H1 (cell line): ENCODE measurements at regions not wholly inside any gene's neighbourhood (a gene's known extent, or its start where the extent isn't known, plus 50 kb on each side); places are given as distances from the start of the nearest gene placed in this dataset.

Experiments
- CTCF ChIA-PET: fragments of 300-600 bp; sonication (Branson Sonifier 250); formaldehyde crosslinking; loops from one replicate; lab custom pipeline; 2021; ENCODE audit not compliant: partially characterized antibody; lab: Charles Lee
- POLR2A ChIA-PET: fragments of 300-600 bp; sonication (Branson Sonifier 250); formaldehyde crosslinking; loops from one replicate; lab custom pipeline; 2021; ENCODE audit warnings: inconsistent platforms; ENCODE audit not compliant: partially characterized antibody; lab: Charles Lee
- DNase-seq, 2 experiments: peaks; one replicate each; pipeline versions ENCODE4 v3.0.0 to v3.0.0-alpha.2; 2010 to 2022; ENCODE audit warnings: low spot score in 2 of 2, low read depth in 1 of 2, mixed read lengths in 1 of 2
- FAIRE-seq: peaks from 2 replicates; lab custom pipeline; 2011; peaks lifted over from hg19 to GRCh38; lab: Jason Lieb, UNC
- H2AFZ ChIP-seq: 2 replicates; pipeline ENCODE4 v1.8.1; 2012; ENCODE audit warnings: low read length, inconsistent platforms
- H2AK5ac ChIP-seq: 2 replicates; pipeline ENCODE4 v1.6.1; 2013; ENCODE audit warnings: low read depth, low read length
- H2BK120ac ChIP-seq: replicated peaks from 2 replicates; pipeline ENCODE3; 2013; ENCODE audit warnings: low read depth, low read length, inconsistent platforms
- H2BK12ac ChIP-seq: 2 replicates; pipeline ENCODE4 v1.6.1; 2013; ENCODE audit warnings: low read depth, low read length
- H2BK15ac ChIP-seq: 2 replicates; pipeline ENCODE4 v1.6.1; 2013; ENCODE audit warnings: low read length
- H2BK20ac ChIP-seq: 2 replicates; pipeline ENCODE4 v1.6.1; 2013; ENCODE audit warnings: low read length
- H2BK5ac ChIP-seq: 2 replicates; pipeline ENCODE4 v1.6.1; 2013; ENCODE audit warnings: low read depth, low read length
- H3K14ac ChIP-seq: 2 replicates; pipeline ENCODE4 v1.6.1; 2013; ENCODE audit warnings: inconsistent platforms; ENCODE audit not compliant: insufficient read length
- H3K18ac ChIP-seq: 2 replicates; pipeline ENCODE4 v1.6.1; 2013; ENCODE audit warnings: low read length; ENCODE audit errors: extremely low read depth
- H3K23ac ChIP-seq: 2 replicates; pipeline ENCODE4 v1.6.1; 2013; ENCODE audit warnings: inconsistent platforms; ENCODE audit not compliant: insufficient read length
- H3K23me2 ChIP-seq: 2 replicates; pipeline ENCODE4 v1.6.1; 2013; ENCODE audit warnings: low read depth, low read length
- H3K27ac ChIP-seq: 2 replicates; pipeline ENCODE4 v1.6.1; 2011; ENCODE audit warnings: low read depth, low read length, inconsistent platforms
- H3K27me3 ChIP-seq, 4 experiments: replicated peaks in 1 of 4; 1 replicate in 1 of 4; 2 replicates in 3 of 4; pipeline versions ENCODE4 v1.6.1 to v1.8.1; 2011 to 2013; ENCODE audit warnings: low read length in 3 of 4, mild to moderate bottlenecking in 3 of 4, inconsistent platforms in 2 of 4, mixed read lengths in 2 of 4, moderate library complexity in 1 of 4; ENCODE audit not compliant: control insufficient read depth in 3 of 4, insufficient read depth in 3 of 4; ENCODE audit errors: extremely low read depth in 1 of 4
- H3K36me3 ChIP-seq, 4 experiments: 2 replicates each; pipeline versions ENCODE4 v1.6.1 to v1.8.1; 2011 to 2013; ENCODE audit warnings: mild to moderate bottlenecking in 4 of 4, low read length in 3 of 4, moderate library complexity in 2 of 4, control low read depth in 1 of 4, inconsistent platforms in 1 of 4; ENCODE audit not compliant: insufficient read depth in 4 of 4, control insufficient read depth in 2 of 4
- H3K4ac ChIP-seq: replicated peaks from 2 replicates; pipeline ENCODE3; 2013; ENCODE audit warnings: low read length, low read depth, mixed read lengths, inconsistent platforms; ENCODE audit not compliant: insufficient read length
- H3K4me1 ChIP-seq, 4 experiments: replicated peaks in 1 of 4; 1 replicate in 1 of 4; 2 replicates in 3 of 4; pipeline versions ENCODE4 v1.6.1 to v1.8.1; 2011 to 2013; ENCODE audit warnings: low read length in 3 of 4, inconsistent platforms in 2 of 4, mixed read lengths in 1 of 4; ENCODE audit not compliant: insufficient read depth in 4 of 4, control insufficient read depth in 3 of 4
- H3K4me2 ChIP-seq, 2 experiments: 2 replicates each; pipeline versions ENCODE4 v1.6.1 to v1.8.1; 2011 to 2013; ENCODE audit warnings: low read depth in 2 of 2, low read length in 2 of 2, control low read depth in 1 of 2, inconsistent platforms in 1 of 2, mild to moderate bottlenecking in 1 of 2; ENCODE audit not compliant: insufficient read depth in 1 of 2
- H3K4me3 ChIP-seq, 4 experiments: fragments of 200-600, 300-600 bp in 1 of 4; sonication (generic), shearing (Covaris generic), sonication (Bioruptor Twin) in 1 of 4; 2 replicates each; pipeline versions ENCODE4 v1.5.1 to v1.8.1; 2011 to 2016; ENCODE audit warnings: low read length in 4 of 4, low read depth in 3 of 4, control low read depth in 2 of 4, inconsistent platforms in 2 of 4, mild to moderate bottlenecking in 2 of 4, mixed read lengths in 1 of 4, moderate library complexity in 1 of 4; ENCODE audit not compliant: insufficient read depth in 2 of 4; ENCODE audit errors: extremely low read depth in 1 of 4
- H3K56ac ChIP-seq: replicated peaks from 2 replicates; pipeline ENCODE3; 2013; ENCODE audit warnings: low read depth, mild to moderate bottlenecking, mixed read lengths, low read length, inconsistent platforms; ENCODE audit not compliant: insufficient read length
- H3K79me1 ChIP-seq: 2 replicates; pipeline ENCODE4 v1.6.1; 2013; ENCODE audit warnings: low read depth, low read length, control low read depth
- H3K79me2 ChIP-seq, 2 experiments: 2 replicates each; pipeline versions ENCODE4 v1.6.1 to v1.8.1; 2012 to 2013; ENCODE audit warnings: low read length in 2 of 2, mild to moderate bottlenecking in 2 of 2, inconsistent platforms in 1 of 2; ENCODE audit not compliant: insufficient read depth in 2 of 2, control insufficient read depth in 1 of 2
- H3K9ac ChIP-seq, 4 experiments: replicated peaks in 1 of 4; 1 replicate in 1 of 4; 2 replicates in 3 of 4; pipeline versions ENCODE4 v1.6.1 to v1.8.1; 2011 to 2013; ENCODE audit warnings: low read depth in 3 of 4, low read length in 3 of 4, control low read depth in 2 of 4, mild to moderate bottlenecking in 2 of 4, moderate library complexity in 2 of 4, inconsistent platforms in 1 of 4; ENCODE audit errors: extremely low read depth in 1 of 4
- H3K9me3 ChIP-seq, 2 experiments: 2 replicates each; pipeline versions ENCODE4 v1.6.1 to v1.8.1; 2012 to 2013; ENCODE audit warnings: mild to moderate bottlenecking in 2 of 2, moderate library complexity in 2 of 2, control low read depth in 1 of 2, inconsistent platforms in 1 of 2, low read depth in 1 of 2, low read length in 1 of 2, mixed read lengths in 1 of 2; ENCODE audit not compliant: insufficient read depth in 2 of 2
- H4K20me1 ChIP-seq, 2 experiments: replicated peaks in 1 of 2; 2 replicates each; pipeline versions ENCODE3 to v1.8.1; 2011 to 2013; ENCODE audit warnings: inconsistent platforms in 2 of 2, low read length in 2 of 2, mild to moderate bottlenecking in 1 of 2; ENCODE audit not compliant: insufficient read depth in 2 of 2, control insufficient read depth in 1 of 2
- H4K5ac ChIP-seq: 2 replicates; pipeline ENCODE4 v1.6.1; 2013; ENCODE audit warnings: low read length, low read depth, mixed read lengths, inconsistent platforms; ENCODE audit not compliant: insufficient read length
- H4K8ac ChIP-seq: 2 replicates; pipeline ENCODE4 v1.8.0; 2013; ENCODE audit warnings: mild to moderate bottlenecking, moderate library complexity, low read length, inconsistent platforms; ENCODE audit not compliant: insufficient read depth; ENCODE audit errors: extremely low read depth
- H4K91ac ChIP-seq: replicated peaks from 2 replicates; pipeline ENCODE3; 2013; ENCODE audit warnings: low read length, mixed read lengths, inconsistent platforms; ENCODE audit not compliant: insufficient read length
- ASH2L ChIP-seq: fragments of 200-600, 300-600 bp; sonication (generic); IDR thresholded peaks from one replicate; pipeline ENCODE4 v1.7.1; 2017; ENCODE audit warnings: low read length
- CREB1 ChIP-seq: IDR thresholded peaks from 2 replicates; pipeline ENCODE4 v1.6.1; 2012; ENCODE audit warnings: inconsistent platforms
- EZH2 ChIP-seq: fragments of 200-600 bp; sonication (generic); IDR thresholded peaks from 2 replicates; pipeline ENCODE4 v1.7.1; 2012; ENCODE audit warnings: low read depth, mild to moderate bottlenecking, moderate library complexity, low read length, inconsistent platforms; ENCODE audit not compliant: severe bottlenecking
- NANOG ChIP-seq: IDR thresholded peaks from 2 replicates; pipeline ENCODE4 v1.6.1; 2011; ENCODE audit warnings: low read length, low read depth, mild to moderate bottlenecking, inconsistent platforms; ENCODE audit not compliant: insufficient read depth, poor library complexity, severe bottlenecking
- POLR2A ChIP-seq, 2 experiments: IDR thresholded peaks; 1 replicate in 1 of 2; 2 replicates in 1 of 2; pipeline ENCODE4 v1.6.1; 2011; ENCODE audit warnings: low read depth in 2 of 2, low read length in 2 of 2, mild to moderate bottlenecking in 2 of 2; ENCODE audit errors: control extremely low read depth in 1 of 2
- POLR2AphosphoS5 ChIP-seq: IDR thresholded peaks from 2 replicates; pipeline ENCODE4 v1.6.1; 2011; ENCODE audit warnings: low read depth, low read length
- RBBP5 ChIP-seq: IDR thresholded peaks from 2 replicates; pipeline ENCODE4 v1.7.1; 2012; ENCODE audit warnings: low read depth, mild to moderate bottlenecking, inconsistent platforms, low read length, moderate library complexity, borderline replicate concordance
- RXRA ChIP-seq: IDR thresholded peaks from 2 replicates; pipeline ENCODE4 v1.6.1; 2011; ENCODE audit warnings: low read depth, mild to moderate bottlenecking, low read length, moderate library complexity; ENCODE audit not compliant: insufficient read depth
- SIX5 ChIP-seq: IDR thresholded peaks from 2 replicates; pipeline ENCODE4 v1.6.1; 2011; ENCODE audit warnings: mild to moderate bottlenecking, low read depth, low read length
- TCF12 ChIP-seq: IDR thresholded peaks from 2 replicates; pipeline ENCODE4 v1.6.1; 2011; ENCODE audit warnings: low read depth, mild to moderate bottlenecking, low read length
- TEAD4 ChIP-seq: IDR thresholded peaks from 2 replicates; pipeline ENCODE4 v1.6.1; 2012; ENCODE audit warnings: low read depth, low read length, inconsistent platforms, mixed read lengths
- WGBS, 2 experiments: shearing (Covaris generic) in 1 of 2; methylation state at CpG; one replicate each; pipeline versions ENCODE4 v1.1.6 to v1.1.7; 2013 to 2015; ENCODE audit warnings: low lambda C conversion rate in 2 of 2, mixed read lengths in 2 of 2, inconsistent platforms in 1 of 2, low coverage in 1 of 2, missing lambda C conversion rate in 1 of 2; ENCODE audit not compliant: insufficient replicate concordance in 2 of 2, insufficient coverage in 1 of 2, insufficient read length in 1 of 2; ENCODE audit errors: extremely low coverage in 1 of 2, missing lambda C conversion rate in 1 of 2; 5-methylcytosine and 5-hydroxymethylcytosine counted together

DNA sequence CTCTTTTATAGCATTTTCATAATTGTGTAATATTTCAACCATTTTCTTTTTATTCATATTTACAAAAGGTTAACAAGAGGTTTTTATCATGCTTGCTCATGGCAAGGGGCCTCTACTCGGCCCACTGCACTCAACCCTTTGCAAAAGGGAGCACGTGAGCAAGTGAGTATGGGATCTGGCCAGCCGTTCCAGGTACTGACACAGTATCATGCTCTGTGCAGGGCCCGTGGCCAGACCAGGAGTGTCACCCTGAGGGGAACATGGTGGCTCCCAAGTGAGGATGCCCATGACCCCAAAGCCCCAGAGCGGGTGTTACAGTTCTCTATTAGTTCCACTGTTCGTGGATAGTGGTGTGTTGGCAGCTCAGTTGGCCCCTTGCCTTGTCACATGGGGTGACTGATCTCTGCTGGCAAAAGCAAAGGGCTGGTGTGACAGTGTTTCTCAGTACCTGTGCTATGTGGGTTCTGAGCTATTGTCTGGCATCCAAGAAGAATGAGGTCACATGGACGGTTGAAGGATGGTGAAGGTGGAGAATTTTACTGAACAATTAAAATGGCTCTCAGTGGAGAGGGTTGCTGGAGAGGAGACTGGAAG is 777.2 kb upstream of the ADAMTS5 start:
- Histone ChIP-seq H2BK15ac (no peak overlapping the region), H3K4me2 (no peak overlapping the region), H2BK120ac (no peak overlapping the region), H3K23me2 (no peaks in the 10 kb centered on the region), H3K27me3 (no peaks in the 10 kb centered on the region), H3K56ac (no peak overlapping the region), H3K4me3 (no peak overlapping the region), H3K4ac (no peak overlapping the region), H4K8ac (no peak overlapping the region), H3K18ac (no peak overlapping the region), H3K9me3 (0 out of 4 replicates have a peak, but pooled peaks cover 0 to 2% of the 10 kb centered on the region in 2 experiments), H4K20me1 (no peaks in the 10 kb centered on the region), H3K9ac (no peak overlapping the region), H3K79me2 (no peaks in the 10 kb centered on the region), H2BK12ac (no peak overlapping the region), H2AK5ac (no peak overlapping the region), H3K36me3 (no peaks in the 10 kb centered on the region), H3K4me1 (no peaks in the 10 kb centered on the region), H3K27ac (no peak overlapping the region), H4K91ac (no peak overlapping the region), H4K5ac (no peak overlapping the region), H3K23ac (no peak overlapping the region), H3K79me1 (no peaks in the 10 kb centered on the region), H2BK5ac (no peak overlapping the region), H2BK20ac (no peak overlapping the region), H3K14ac (no peak overlapping the region), H2AFZ (no peak overlapping the region)
- no peak for FAIRE-seq
- no peak for DNase-seq
- TF ChIP-seq NANOG (no peak), TEAD4 (no peak), CREB1 (no peak), POLR2AphosphoS5 (no peak), RBBP5 (no peak), SIX5 (no peak), TCF12 (no peak), ASH2L (no peak), RXRA (no peak), POLR2A (IDR thresholded peaks at IDR 0.05; ENCODE audit: control extremely low read depth in 1 of 2, low read depth in 2 of 2, low read length in 2 of 2) (no peak), EZH2 (no peak)
- ChIA-PET POLR2A (no interaction called here), CTCF (no interaction called here)
- WGBS, 2 experiments = 87% methylated on average over 7 of the region's 7 CpGs; no CpG with 5 or more reads in 1 of the 2 experiments
